Stomach (tissue), 8 donors: ENCODE measurements at regions not wholly inside any gene's neighbourhood (a gene's known extent, or its start where the extent isn't known, plus 50 kb on each side); places are given as distances from the start of the nearest gene placed in this dataset.
A peak's percentile ranks its signal among the peaks of the same experiment; 100 is the strongest.

Source experiments
- DNase-seq, 2 donors: peaks; one replicate each; pipeline versions ENCODE4 v3.0.0 to v3.0.0-alpha.2; 2013 to 2019
- H3K27ac ChIP-seq, 5 donors: fragments of 200-600 bp in 4 of 5; sonication (generic) in 4 of 5; one replicate each; pipeline ENCODE4 v1.5.1; 2013 to 2019; ENCODE audit warnings: mild to moderate bottlenecking in 1 of 5, moderate library complexity in 1 of 5
- H3K27me3 ChIP-seq, 3 donors: fragments of 200-600 bp; sonication (generic); one replicate each; pipeline ENCODE4 v1.5.1; 2017 to 2019; ENCODE audit warnings: mixed run types in 1 of 3
- H3K36me3 ChIP-seq, 4 donors: fragments of 200-600 bp; sonication (generic); 1 replicate in 3 of 4; 2 replicates in 1 of 4; pipeline ENCODE4 v1.5.1; 2016 to 2019
- H3K4me1 ChIP-seq, 4 donors: fragments of 200-600 bp; sonication (generic); one replicate each; pipeline ENCODE4 v1.5.1; 2016 to 2019
- H3K4me3 ChIP-seq, 4 donors: fragments of 200-600 bp; sonication (generic) in 3 of 4; one replicate each; pipeline ENCODE4 v1.5.1; 2016 to 2019; ENCODE audit warnings: mild to moderate bottlenecking in 1 of 4
- H3K9me3 ChIP-seq, 4 donors: fragments of 200-600 bp; sonication (generic); one replicate each; pipeline ENCODE4 v1.5.1; 2016 to 2019
- EP300 ChIP-seq: sonication (generic); formaldehyde crosslinking; IDR thresholded peaks from one replicate; pipeline ENCODE4 v1.6.1; 2017; ENCODE audit warnings: antibody characterized with exemption
- POLR2A ChIP-seq, 4 donors: fragments of 450-650 bp; IDR thresholded peaks; one replicate each; pipeline ENCODE4 v1.6.1; 2016; ENCODE audit warnings: antibody characterized with exemption in 4 of 4, control low read depth in 2 of 4, mild to moderate bottlenecking in 1 of 4, moderate library complexity in 1 of 4
- POLR2AphosphoS5 ChIP-seq, 3 donors: sonication (generic); formaldehyde crosslinking; IDR thresholded peaks; one replicate each; pipeline ENCODE4 v1.6.1; 2016; ENCODE audit warnings: antibody characterized with exemption in 3 of 3
- WGBS, 5 donors: extraction: QIAGEN DNeasy Blood & Tissue Kit in 3 of 5; methylation state at CpG; one replicate each; pipeline versions ENCODE4 v1.1.5 to v1.1.7; 2013 to 2018; 5-methylcytosine and 5-hydroxymethylcytosine counted together
- intact Hi-C: fragments of 100-400 bp; cut with DNase I; formaldehyde crosslinking; loops from one replicate; pipeline ENCODE4 v1.15.1; 2023; ENCODE audit warnings: low total_unique reads
- TF ChIP-seq, protein P1 (sequence below), 7 experiments: fragments of 450-650 bp in 4 of 7; fragments of 200-600 bp in 3 of 7; sonication (generic) in 3 of 7; IDR thresholded peaks; one replicate each; pipeline ENCODE4 v1.5.1; 2016 to 2019; ENCODE audit warnings: antibody characterized with exemption in 7 of 7, control low read depth in 2 of 7, mild to moderate bottlenecking in 1 of 7
- donor health status: healthy with polysubstance abuse.
- donor health status: Bipolar disorder and iron deficiency.
- donor health status: healthy.

DNA sequence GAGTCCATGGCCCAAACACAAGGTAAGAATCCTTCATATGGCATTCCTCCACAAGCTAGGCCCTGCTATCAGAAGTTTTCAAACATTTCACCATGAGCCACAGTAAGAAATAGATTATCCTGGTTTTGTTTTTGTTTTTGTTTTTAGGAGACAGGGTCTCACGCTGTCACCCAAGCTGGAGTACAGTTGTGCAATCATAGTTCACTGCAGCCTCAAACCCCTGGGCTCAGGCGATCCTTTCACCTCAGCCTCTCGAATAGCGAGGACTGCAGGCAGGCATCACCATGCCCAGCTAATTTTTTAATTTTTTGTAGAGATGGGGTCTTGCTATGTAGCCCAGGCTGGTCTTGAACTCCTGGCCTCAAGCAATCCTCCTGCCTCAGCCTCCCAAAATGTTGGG is 218.8 kb downstream of the TOMM20 start:
- WGBS, 5 donors, result 95 to 100% (median 97%) methylated on average over 4 of the region's 4 CpGs

DNA sequence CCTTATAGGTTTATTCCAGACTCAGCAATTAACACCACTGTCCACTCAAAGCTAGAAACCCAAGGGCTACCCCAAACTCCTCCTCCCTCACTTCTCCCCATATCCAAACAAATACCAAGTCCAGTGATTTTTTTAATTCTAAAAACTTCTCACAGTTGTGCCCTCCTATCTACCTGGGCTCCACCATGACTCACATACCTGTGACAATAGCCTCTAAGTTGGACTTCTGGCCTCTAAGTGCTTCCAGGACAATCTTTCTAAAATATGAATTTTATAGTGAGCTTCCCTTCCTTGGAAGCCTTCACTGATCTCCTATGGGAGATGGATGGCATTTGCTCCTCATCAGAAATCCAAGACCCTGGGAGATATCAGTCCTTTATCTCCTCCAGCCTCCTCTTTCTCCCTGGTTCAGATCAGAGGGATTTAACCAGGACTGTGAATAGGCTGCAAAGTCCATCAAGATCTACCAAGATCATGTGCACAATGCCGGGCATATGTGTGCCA is 219.3 kb downstream of the TOMM20 start:
- Histone ChIP-seq H3K27ac (peak overlapping the region in 1 of 5 donors; percentile 73), H3K4me1 (peaks cover 30 to 54% (median 44%) of the 10 kb centered on the region in 4 donors), H3K9me3 (no peaks in the 10 kb centered on the region), H3K4me3 (no peak overlapping the region), H3K36me3 (no peaks in the 10 kb centered on the region), H3K27me3 (no peaks in the 10 kb centered on the region)
- TF ChIP-seq POLR2AphosphoS5 (IDR thresholded peaks at IDR 0.05) (no peak), EP300 (no peak), POLR2A (IDR thresholded peaks at IDR 0.05) (no peak)
- TF ChIP-seq, protein P1, sequence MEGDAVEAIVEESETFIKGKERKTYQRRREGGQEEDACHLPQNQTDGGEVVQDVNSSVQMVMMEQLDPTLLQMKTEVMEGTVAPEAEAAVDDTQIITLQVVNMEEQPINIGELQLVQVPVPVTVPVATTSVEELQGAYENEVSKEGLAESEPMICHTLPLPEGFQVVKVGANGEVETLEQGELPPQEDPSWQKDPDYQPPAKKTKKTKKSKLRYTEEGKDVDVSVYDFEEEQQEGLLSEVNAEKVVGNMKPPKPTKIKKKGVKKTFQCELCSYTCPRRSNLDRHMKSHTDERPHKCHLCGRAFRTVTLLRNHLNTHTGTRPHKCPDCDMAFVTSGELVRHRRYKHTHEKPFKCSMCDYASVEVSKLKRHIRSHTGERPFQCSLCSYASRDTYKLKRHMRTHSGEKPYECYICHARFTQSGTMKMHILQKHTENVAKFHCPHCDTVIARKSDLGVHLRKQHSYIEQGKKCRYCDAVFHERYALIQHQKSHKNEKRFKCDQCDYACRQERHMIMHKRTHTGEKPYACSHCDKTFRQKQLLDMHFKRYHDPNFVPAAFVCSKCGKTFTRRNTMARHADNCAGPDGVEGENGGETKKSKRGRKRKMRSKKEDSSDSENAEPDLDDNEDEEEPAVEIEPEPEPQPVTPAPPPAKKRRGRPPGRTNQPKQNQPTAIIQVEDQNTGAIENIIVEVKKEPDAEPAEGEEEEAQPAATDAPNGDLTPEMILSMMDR (IDR thresholded peaks at IDR 0.05), result no peak
- intact Hi-C loops, result no loop called here
- no peak for DNase-seq
- WGBS, 5 donors, result 85 to 100% (median 90%) methylated on average over 1 of the region's 1 CpG

More for the DNA sequence above, 218.8 kb downstream of the TOMM20 start:
- Histone ChIP-seq H3K27me3 (no peaks in the 10 kb centered on the region), H3K27ac (no peak overlapping the region), H3K36me3 (no peaks in the 10 kb centered on the region), H3K4me1 (peaks cover 30 to 54% (median 44%) of the 10 kb centered on the region in 4 donors), H3K9me3 (no peaks in the 10 kb centered on the region), H3K4me3 (no peak overlapping the region)
- no peak for DNase-seq
- TF ChIP-seq POLR2A (IDR thresholded peaks at IDR 0.05), result no peak
- intact Hi-C loops, result no loop called here

DNA sequence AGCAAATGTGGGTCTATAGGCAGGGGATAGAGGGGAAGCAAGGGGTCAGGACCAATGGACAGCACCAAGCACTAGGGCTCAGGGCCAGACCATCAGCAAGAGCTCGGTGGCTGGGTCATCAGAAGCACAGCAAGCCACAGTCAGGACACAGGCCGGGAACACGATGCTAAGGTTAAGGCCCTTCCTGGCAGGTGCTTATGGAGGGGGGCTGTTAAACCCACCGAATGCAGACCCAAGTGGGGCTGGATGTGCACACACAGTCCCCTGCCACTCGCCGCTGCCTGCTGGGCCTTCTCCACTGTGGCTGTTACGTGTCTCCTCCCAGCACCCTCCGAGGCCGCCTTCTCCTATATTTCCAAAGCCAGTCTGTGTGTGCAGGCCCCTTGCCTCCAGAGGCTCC is 220.1 kb downstream of the TOMM20 start:
- Histone ChIP-seq H3K27me3 (no peaks in the 10 kb centered on the region), H3K4me1 (peaks cover 30 to 48% (median 39%) of the 10 kb centered on the region in 4 donors), H3K36me3 (no peaks in the 10 kb centered on the region), H3K9me3 (no peaks in the 10 kb centered on the region), H3K27ac (peak overlapping the region; percentile 59 to 80 (median 79)), H3K4me3 (no peak overlapping the region)
- intact Hi-C loops, result no loop called here
- WGBS, 5 donors, result 85 to 92% (median 90%) methylated on average over 9 of the region's 9 CpGs
- no peak for DNase-seq
- TF ChIP-seq, protein P1 (IDR thresholded peaks at IDR 0.05), result no peak
- TF ChIP-seq POLR2A (IDR thresholded peaks at IDR 0.05), result no peak
- no peak for TF ChIP-seq POLR2AphosphoS5 (IDR thresholded peaks at IDR 0.05)
- no peak for TF ChIP-seq EP300

DNA sequence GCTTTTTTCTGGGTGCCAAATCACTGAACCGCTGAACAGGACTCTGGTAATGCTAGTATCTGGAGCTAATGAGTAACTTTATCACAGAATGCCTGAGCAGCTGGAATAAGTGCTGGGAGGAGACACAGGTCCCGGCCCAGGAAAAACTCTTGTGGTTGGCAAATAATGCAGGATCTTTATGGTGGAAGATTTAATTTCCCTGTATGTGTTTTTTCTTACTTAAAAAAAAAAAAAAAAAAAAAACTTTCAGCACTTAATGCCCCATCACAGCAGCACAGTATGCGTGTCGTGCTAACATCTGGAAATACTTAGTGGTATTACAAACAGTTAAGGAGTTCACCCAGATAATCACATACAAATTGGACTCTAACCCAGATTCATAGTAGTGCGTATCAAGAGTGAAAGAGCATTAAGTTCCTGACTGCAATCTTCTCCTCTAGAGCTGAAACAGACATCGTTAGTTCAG is 220.7 kb downstream of the TOMM20 start:
- H3K27ac ChIP-seq, result peak overlapping the region; percentile 59 to 80 (median 79)
- H3K4me3 ChIP-seq, result no peak overlapping the region
- no peaks in the 10 kb centered on the region for H3K27me3 ChIP-seq
- H3K36me3 ChIP-seq, result no peaks in the 10 kb centered on the region
- no peaks in the 10 kb centered on the region for H3K9me3 ChIP-seq
- peaks cover 25 to 42% (median 33%) of the 10 kb centered on the region in 4 donors for H3K4me1 ChIP-seq
- peak in 1 of 2 donors; percentile 76 for DNase-seq
- no peak for TF ChIP-seq POLR2AphosphoS5 (IDR thresholded peaks at IDR 0.05)
- no peak for TF ChIP-seq EP300
- TF ChIP-seq, protein P1 (IDR thresholded peaks at IDR 0.05), result no peak
- TF ChIP-seq POLR2A (IDR thresholded peaks at IDR 0.05), result no peak
- WGBS, 5 donors, result 21 to 43% (median 30%) methylated on average over 6 of the region's 6 CpGs
- intact Hi-C loops, result no loop called here

DNA sequence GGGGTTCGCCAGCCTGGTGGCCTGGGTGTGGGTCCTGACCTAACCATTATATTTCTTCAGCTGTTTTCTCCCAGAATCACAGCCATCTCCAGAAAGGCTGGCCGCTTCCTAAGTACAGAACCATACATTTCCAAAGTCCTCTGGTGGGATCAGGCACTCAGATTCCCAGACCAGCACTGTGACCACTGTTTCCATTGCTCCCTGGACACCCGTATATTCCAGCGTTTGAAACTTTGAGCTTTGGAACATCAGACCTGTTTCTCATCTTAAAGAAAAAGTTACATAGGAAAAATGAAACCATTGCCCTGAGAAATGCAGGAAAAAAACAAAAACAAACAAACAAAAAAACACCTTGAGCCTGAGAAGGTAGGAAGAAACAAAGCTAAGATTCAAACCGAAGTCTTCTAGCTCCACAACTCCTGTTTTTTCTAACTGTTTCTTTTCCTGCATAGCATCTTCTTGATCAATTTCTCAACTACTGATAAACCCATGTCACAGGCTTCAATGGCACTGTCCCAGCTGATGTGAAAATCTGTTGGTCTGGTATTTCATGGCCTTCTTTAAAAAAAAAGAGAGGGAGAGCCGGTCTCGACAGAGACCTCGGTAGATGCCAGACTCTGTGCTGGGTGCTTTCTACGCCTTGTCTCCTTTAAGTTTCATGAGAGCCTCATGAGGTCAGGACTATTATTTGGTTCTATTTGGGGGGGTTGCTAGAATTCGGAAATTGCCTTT is 221.3 kb downstream of the TOMM20 start:
- H3K4me1 ChIP-seq, result peaks cover 19 to 36% (median 27%) of the 10 kb centered on the region in 4 donors
- intact Hi-C loops, result no loop called here
- no peak overlapping the region for H3K4me3 ChIP-seq
- DNase-seq, result no peak
- H3K36me3 ChIP-seq, result no peaks in the 10 kb centered on the region
- TF ChIP-seq, protein P1 (IDR thresholded peaks at IDR 0.05), result no peak
- TF ChIP-seq POLR2A (IDR thresholded peaks at IDR 0.05) (no peak), EP300 (no peak), POLR2AphosphoS5 (IDR thresholded peaks at IDR 0.05) (no peak)
- peak overlapping the region; percentile 50 to 80 (median 73) for H3K27ac ChIP-seq
- H3K9me3 ChIP-seq, result no peaks in the 10 kb centered on the region
- 49 to 70% (median 55%) methylated on average over 10 of the region's 10 CpGs for WGBS, 5 donors
- no peaks in the 10 kb centered on the region for H3K27me3 ChIP-seq
